ENCODE measurements at regions not wholly inside any gene's neighbourhood (a gene's known extent, or its start where the extent isn't known, plus 50 kb on each side); places are given as distances from the start of the nearest gene placed in this dataset.

- TF ChIP-seq CTCF (IDR thresholded peaks at IDR 0.05), result no peak
- no peak for TF ChIP-seq ZFX (IDR thresholded peaks at IDR 0.05; ENCODE audit: borderline replicate concordance)
Measured at GRCh38 chr4:152209772-152210493, 326.0 kb downstream of the FBXW7 start.

All from 22Rv1 (cell line).